C1 segment of cervical spinal cord (tissue), 14 donors: ENCODE measurements at regions not wholly inside any gene's neighbourhood (a gene's known extent, or its start where the extent isn't known, plus 50 kb on each side); places are given as distances from the start of the nearest gene placed in this dataset.
"Not testable (repeated sequence)": the region's sequence is repeated elsewhere in the genome, so short reads cannot be mapped to it uniquely, and the experiment has no call there.

Experiments
- DNase-seq, 14 donors: peaks; one replicate each; lab custom pipeline; 2025; lab: John Stamatoyannopoulos, UW

DNA sequence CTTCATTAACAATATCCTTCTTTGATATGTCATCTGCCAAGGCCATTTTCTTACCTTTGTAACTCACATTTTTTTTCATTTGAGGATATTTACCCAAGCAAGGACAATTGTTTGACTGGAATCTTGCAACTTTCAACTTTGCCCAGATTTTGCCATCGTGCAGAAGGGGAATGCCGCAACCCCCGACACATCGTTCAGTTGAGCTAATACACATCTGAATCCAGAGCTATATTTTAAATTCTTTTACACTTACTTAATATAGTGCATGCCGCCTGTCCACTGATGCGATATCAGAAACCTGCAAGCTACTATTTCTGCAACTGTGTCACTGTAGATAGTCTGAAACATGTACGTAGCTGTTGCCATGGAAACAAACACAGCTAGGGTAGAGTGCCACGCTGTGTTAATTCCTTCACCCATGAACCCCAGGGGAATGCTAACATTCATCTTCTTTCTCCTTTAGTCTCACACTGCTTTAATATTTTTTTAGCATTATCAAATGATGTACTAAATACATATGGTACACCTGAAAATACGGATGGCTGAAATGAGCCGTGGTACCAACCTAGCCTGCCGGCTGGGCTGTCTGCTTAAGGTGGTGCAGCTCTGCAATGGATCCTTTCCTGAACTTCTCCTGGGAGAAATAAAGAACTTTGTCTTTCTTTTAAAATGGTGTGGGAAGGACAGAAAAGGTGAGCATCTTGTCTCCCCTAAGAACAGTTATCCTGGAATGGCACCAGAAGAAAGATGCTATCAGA is 77.0 kb upstream of the FOXN3 start:
- peak in 1 of 14 donors; percentile 85 for DNase-seq

DNA sequence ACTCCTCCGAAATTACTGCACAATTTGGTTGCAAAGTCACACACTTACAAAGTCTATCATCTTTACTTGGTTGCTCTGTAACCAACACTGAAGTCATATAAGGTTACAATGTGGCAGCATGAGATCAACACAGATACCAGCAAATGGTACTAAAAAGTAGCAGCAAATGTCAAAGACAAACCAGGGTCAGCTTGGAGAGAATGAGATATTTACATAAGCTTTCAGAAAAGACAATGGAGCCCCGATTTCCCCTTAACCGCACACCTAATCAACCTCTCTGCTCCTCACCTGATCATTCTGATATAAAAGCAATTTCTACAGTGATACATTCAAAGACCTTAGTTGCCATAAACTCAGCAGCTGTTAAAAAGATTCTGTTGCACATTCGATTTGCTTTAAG is 76.4 kb upstream of the FOXN3 start:
- peak in 1 of 14 donors; percentile 52 for DNase-seq

DNA sequence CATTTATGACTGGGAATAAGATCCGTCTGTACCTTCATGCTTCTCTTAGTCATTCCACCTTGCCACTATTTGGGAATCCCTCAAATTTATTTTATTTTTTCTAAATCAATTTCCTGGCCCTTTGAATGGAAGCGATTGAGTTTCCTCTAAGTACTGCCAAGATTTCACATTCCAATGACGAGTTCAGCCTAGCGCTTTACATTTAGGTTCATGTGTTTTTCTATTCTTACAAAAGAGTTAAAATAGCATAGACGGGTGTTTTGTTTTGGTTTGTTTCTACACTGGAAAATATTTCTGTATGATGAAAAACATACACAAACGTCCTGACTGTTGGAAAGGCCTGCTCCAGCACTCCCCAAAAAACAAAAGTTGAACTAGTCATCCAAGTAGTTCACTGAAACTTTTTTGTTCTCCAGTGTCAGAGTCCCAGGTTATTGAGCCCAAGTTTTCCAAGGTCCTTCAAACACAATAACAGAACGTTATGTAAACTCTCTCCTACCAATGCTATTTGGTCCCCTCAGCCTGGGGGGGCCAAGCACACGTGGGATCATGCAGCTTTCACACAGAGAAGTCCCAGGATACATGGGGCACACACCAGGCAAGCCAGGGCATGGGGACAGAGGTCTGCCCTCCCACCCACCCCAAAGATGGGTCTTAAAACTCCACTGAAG is 74.8 kb upstream of the FOXN3 start:
- no peak for DNase-seq

DNA sequence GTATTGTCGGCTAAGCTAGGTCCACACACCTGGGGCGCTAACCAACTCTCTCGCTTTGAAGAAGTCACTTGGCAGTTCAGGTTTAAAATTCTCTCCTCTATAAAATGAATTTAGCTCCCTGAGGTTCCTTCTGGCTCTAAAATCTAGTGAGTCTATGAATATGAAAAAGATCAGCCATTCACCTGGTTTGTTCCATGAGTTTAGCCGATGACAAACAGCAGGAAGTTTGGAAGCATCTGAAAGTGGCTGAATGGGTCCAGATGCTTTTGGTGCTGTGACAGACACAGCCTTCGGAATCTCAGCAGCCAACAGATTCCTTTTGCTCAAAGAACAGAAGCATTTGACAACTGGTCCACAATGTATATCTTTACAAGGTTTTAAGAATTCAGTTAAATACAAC is 73.4 kb upstream of the FOXN3 start:
- no peak for DNase-seq

DNA sequence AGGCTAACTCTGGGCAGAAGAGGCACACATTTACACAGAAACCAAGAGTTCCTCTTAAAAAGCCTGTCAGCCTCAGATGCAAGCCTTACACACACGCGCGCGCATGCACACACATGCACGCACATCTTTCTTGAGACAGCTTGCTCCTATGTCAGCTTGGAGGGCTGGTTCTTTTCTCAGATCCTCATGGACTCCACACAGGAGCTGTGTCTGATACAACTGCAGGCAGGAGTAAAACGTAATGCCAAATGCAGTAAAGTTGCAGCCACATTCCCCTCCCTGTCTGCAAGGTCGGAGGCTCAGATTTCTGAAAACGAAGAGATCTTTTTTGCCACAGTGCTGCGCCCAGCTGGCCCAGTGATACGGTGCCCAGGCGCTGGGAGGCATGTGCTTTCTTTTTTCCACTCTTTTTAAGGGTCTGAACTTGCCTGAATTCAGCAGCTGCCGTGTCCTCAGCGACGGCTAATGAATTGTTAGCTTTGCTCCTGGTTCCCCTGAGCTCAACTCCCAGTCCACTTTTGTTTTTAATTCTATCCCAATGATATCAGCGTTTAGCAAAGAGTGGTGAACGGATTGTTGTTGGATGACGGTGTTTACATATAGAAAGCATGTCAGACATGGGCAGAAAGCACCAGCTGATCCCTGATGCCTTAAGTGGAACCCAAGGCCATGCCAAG is 72.9 kb upstream of the FOXN3 start:
- peak in 7 of 14 donors; percentile 17 to 82 (median 33) for DNase-seq

DNA sequence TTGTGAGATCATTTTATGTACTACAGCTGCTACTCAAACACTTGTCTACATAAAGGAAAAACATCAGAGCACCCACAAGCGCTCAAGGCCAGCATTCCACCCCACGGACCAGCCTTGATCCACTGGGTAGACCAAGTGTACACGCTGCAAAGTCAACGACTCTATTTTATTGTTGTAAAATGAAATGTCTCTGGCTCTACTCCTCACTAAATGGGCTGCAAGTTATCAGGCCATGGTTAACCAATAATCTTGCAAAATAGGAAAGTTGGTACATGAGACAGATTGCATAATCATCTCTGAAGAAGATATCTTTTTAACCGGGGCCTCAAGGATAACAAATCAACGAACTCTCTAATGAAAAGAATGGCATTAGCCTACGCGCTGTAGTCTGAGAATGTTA is 69.9 kb upstream of the FOXN3 start:
- no peak for DNase-seq

DNA sequence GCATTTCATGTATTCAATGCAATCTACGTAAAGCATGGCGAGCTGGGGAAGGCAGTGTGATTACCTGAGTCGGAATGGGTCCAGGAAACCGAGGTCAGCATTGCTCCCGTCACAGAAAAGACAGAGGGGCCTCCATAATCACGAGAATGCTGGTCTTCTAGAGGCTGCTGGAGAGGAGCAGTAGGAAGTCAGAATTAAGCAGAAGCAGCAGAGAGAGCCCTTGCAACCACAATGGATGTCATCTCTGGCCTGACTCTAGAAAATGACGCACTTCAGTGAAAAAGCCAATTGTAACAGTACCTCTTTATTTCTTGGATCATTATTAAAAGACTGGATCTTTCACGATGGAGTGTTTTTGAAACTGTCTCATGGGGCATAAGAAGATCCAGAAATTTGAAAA is 69.5 kb upstream of the FOXN3 start:
- no peak for DNase-seq

DNA sequence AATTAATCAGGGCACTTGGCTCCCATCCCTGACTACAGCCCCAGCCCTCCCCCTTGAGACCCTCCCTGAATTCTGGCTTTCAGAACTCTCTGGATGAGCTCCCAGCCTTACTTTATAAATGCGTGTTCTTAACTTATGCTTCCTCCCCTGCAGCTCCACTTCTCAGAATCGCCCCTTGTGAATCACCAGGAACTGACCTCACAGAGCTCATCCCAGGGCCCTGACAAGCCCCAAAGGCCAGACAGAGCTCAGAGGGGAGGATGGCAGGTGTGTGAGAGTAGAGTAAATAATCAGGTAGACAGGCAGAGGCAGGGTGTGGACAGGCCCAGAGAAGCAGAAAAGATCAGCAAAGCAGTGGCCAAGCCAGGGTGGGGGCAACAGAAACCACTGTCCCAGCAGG is 68.2 kb upstream of the FOXN3 start:
- no peak for DNase-seq

DNA sequence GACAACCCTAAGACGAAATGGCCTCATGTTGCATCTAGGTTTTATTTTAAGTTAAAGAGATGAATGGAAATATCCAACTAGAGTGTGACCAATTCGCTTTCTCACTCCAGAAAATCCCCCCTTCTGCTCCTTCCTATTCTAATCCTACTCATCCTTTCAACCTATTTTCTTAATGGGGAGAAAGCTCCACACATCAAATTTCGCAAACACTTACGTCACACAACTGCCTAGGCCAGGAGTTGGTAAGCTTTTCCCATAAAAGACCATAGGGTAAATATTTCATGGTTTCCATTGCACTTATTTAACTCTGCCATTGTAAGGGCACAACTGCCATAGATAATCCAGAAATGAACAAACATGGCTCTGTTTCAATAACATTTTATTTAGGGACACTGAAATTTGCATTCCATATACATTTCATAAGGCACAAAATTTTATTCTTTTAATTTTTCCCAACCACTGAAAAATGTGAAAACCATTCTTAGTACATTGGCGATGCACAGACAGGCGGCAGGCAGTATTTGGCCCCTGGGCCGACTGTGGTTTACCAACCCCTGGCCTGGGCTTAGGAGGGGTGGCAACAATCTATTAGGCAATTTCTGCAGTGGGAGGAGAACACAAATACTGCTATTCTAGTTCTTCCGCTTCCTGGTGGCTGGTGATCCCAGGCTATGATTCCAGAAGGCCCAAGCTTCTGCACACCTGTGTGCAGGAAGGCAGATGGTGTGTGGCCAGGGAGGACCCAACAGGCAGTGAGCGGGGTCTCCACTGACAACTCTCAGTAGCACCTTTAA is 67.2 kb upstream of the FOXN3 start:
- DNase-seq = no peak

DNA sequence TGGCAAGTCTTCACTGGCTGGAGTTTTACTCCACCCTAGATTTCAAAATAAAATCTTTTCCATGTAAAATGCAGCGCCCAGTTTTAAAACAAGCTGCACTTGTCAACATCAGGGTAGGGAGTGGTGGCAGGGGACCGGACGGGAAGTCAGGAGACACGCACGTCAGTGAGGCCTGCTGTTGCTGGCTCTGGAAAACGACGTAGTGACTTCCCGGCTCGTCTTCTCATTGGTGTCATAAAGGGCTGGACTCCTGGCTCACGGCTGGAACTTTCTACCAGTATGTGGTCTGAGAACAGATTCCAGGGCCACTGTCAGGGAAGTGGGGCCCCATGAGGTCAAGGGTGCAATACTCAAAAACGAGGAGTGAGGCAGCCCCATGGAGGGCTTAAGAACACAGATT is 64.2 kb upstream of the FOXN3 start:
- DNase-seq = peak in 1 of 14 donors; percentile 16

DNA sequence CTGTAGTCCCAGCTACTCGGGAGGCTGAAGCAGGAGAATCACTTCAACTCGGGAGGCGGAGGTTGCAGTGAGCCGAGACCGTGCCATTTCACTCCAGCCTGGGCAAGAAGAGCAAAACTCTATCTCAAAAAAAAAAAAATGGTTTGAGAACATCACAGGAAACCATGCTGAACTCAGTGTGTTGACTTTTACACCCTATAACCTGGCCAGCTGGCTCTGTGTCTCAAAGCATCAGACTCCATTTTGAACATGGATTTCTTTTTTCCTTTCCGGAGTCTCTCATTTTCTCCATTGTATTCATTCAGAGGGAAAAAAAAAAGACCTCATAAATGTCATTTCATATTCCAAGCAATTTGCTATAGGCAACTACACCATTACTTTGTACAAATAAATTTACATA is 63.2 kb upstream of the FOXN3 start:
- DNase-seq = no peak

DNA sequence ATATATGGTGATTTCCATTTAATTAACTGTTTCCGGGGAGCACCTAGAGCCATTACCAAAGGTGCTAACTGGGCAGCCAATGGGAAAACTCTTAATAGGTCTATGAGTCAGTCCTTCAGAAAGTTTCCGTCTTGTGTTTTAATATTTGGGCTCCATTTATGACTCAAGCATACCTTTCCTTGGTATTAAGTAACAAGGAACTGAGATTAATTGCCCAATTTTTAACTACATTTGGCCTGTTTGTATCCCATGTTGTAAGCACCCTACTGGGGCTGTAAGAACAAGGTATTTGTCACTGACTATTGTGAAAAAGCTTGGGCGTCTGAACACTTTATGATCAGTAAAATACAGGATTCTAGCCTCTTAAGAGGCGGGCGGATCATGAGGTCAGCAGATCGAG is 62.8 kb upstream of the FOXN3 start:
- no peak for DNase-seq

DNA sequence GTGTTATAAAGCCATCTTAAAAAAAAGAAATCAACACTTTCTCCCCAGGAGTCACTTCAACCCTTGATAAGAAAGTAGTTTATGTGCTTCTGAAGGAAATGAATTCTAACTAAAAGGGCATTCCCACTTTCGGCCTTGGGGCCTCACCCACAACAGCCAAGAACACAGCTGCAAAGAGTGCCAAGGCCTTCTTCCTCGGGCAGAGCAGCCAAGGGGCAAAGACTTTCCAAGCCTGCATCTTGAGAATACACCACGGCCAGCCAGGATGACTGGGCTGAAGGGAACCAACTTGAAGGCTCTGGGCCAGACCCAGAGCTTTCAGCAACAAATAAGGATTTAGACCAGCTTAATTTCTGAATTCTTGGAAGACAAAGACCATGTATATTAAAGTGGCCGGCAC is 60.4 kb upstream of the FOXN3 start:
- peak in 5 of 14 donors; percentile 12 to 44 (median 24) for DNase-seq

DNA sequence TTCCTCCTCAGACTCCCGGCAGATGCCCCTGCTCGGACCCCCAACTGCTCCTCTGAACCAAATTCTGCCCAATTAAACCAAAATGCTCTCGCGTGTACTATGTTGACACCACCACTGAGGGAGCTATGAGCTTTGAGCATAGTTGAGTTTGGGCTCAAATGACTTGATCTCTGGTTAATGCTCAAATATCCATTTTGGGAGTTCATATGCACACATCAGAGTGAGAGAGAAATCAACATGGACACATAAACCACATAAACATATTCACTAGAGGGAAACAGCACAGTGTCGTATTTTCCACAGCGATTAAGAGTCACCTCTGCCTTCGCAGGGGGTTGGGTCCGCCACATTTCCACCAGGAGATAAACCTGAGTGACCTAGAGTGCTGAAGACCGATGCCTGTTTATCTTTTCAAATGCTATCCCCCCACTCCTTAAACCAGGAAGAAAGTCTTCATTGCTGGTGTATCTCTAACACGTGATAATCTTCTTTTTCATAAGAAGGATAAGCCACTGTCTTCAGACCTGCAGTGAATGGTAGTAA is 59.4 kb upstream of the FOXN3 start:
- DNase-seq = no peak

DNA sequence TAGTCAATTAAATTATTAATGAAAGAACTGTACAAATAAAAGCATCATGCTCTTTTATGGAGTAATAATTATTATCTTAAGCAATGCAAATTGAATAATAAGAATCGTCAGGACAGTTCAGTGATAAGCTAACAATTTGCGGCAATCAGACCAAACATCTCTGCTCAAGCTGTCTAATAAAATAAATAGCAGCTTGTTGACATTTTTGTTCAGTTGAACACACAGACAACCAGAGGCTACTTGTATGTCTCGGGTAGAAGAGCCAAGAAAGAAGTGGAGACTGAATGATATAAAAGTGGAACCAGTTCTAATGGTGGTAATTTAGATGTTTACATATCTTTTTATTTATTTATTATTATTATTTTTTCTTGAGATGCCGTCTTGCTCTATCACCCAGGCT is 57.4 kb upstream of the FOXN3 start:
- no peak for DNase-seq

DNA sequence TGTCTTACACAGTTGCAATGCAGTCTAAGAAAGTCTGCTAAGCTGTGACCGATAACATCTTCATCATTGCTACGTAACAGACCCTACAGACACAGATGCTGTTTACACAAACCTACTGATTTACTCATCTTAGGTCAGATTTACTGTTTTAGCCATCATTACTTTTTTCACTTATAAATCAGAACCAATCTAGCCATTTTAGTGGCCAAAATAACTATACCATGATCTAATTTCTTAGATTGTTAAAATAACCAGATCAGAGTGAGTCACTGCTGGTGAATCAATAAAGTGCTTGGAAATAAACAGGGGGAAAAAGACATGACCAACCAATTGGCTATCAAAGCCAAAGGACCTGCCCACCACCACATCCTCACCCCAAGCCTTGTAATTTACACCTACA is 57.0 kb upstream of the FOXN3 start:
- DNase-seq = no peak

DNA sequence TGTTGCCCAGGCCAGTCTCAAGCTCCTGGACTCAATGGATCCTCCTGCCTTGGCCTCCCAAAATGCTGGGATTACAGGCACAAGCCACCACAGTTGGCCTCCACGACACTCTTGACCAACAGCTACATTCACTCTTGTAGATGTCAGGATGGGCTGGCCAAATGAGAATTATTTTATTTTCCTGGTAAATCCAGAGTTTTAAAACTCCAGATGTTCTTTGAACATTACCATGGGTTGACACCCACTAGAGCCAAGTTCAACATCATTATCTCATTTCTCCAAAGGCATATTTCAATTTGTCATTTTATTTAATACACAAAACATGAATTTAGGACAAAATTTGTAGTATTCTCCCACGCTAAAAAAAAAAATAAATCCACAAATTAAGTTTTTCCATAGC is 56.5 kb upstream of the FOXN3 start:
- DNase-seq = no peak

DNA sequence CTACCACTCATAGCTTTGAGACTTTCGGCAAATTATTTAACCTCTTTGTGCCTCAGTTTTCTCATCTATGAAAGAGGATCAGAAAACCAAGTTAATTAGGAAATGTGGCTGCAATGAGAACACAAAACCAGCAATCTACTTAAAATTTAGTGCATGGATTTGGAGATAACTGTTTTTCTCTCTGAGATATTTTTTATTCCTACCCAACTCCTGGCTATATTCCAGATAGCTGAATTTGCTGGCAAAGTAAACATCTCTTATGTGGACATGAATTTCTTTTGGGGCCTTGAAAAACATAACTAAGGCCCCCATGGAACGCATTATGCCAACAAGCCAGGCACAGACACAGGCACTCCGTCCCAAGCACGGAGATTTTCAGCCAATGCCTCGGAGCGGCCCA is 53.4 kb upstream of the FOXN3 start:
- DNase-seq = no peak

DNA sequence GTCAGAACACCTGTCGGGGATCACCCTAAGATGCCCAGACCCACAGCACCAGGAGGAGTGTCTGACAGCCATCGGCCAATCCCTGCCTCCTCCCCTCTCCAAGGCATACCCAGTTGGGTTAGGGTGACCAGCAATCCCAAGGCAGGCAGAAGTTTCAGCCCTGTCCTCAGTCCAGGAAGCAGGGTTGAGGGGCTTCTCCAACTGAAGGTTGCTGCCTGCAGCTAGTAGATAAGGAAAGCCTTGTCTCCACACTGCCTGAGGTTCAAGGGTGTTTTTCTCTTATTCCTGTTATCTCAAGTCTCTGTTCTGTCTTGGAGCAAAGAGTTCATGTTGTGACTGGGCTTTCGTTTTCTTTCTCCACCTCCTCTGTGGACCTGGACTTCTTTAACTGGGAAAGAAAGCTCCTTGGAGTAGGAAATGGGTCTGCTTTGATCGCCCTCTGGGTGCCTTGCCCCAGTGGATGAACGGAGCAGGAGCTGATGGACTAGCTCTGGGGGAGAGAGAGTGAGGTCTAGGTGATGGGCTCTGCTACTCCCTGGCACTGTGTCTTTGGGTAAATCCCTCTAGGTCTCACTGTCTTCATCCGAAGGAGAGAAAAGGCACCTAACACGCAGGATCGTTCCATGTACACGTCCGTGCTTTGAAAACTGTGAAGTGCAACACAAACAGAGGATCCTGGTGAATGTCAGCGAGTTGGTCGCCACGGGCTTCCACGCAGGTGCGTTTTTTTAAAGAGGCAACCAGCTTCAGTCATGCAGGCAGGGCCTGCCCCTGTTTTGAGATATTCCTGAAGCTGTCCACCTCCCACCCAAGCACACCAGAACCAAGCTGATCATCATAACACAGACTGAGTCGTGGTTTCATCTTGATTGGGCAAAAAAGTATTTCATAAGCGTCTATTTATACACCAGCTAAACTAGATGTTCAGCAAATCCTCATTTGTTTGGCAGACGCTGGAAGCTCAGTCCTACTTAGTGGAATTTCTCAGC is 52.5 kb upstream of the FOXN3 start:
- peak in 1 of 14 donors; percentile 60 for DNase-seq

DNA sequence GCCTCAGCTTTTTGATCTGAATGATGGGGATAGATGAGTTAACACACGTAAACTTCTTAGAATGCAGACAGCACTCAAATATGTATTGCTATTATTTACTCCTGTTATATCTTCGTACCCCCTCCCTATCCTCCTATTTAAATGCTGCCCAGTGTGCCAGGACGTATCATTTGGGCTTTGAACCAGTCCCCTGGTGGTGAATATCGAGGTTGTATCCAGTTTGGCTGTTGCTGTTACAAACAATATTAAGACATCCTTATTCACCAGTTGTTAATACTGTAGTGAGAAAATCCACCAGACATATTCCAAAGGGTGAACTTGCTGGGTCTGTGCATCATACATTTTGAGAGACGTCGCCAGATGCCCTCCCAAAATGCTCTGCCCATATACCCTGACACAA is 51.5 kb upstream of the FOXN3 start:
- DNase-seq = no peak

DNA sequence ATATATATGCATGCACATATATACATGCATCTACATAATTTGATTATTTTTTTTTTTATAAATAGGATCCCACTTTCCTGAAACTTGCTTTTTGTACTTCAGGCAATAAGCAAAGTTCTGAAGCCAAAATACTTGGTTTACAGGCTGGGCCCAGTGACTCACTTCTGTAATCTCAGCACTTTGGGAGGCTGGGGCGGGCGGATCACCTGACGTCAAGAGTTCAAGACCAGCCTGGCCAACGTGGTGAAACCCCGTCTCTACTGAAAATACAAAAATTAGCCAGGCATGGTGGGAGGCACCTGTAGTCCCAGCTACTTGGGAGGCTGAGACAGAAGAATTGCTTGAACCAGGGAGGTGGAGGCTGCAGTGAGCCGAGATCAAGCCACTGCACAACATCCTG is 51.0 kb upstream of the FOXN3 start:
- not testable (repeated sequence) for DNase-seq
